ENCODE measurements at regions not wholly inside any gene's neighbourhood (a gene's known extent, or its start where the extent isn't known, plus 50 kb on each side); places are given as distances from the start of the nearest gene placed in this dataset.

GRCh38 chr12:84605983-84606382 lies 306.6 kb downstream of the SLC6A15 start:
- DNase-seq (no peak), ATAC-seq (no peak)
- Mint-ChIP-seq H3K4me3 (no peak overlapping the region), H3K27me3 (no peaks in the 10 kb centered on the region), H3K9me3 (peaks cover 0 to 4% (median 0%) of the 10 kb centered on the region in 9 donors), H3K4me1 (no peaks in the 10 kb centered on the region), H3K27ac (no peak overlapping the region), H3K36me3 (no peaks in the 10 kb centered on the region)
- POLR2A ChIA-PET, result no interaction called here

- Mint-ChIP-seq H3K36me3 (no peaks in the 10 kb centered on the region), H3K27ac (no peak overlapping the region), H3K4me3 (no peak overlapping the region), H3K27me3 (no peaks in the 10 kb centered on the region), H3K9me3 (peaks cover 0 to 3% (median 0%) of the 10 kb centered on the region in 9 donors), H3K4me1 (no peaks in the 10 kb centered on the region)
- DNase-seq (no peak), ATAC-seq (no peak)
- POLR2A ChIA-PET, result no interaction called here
These were observed 308.0 kb downstream of the SLC6A15 start for GRCh38 chr12:84604551-84604950.

DNA sequence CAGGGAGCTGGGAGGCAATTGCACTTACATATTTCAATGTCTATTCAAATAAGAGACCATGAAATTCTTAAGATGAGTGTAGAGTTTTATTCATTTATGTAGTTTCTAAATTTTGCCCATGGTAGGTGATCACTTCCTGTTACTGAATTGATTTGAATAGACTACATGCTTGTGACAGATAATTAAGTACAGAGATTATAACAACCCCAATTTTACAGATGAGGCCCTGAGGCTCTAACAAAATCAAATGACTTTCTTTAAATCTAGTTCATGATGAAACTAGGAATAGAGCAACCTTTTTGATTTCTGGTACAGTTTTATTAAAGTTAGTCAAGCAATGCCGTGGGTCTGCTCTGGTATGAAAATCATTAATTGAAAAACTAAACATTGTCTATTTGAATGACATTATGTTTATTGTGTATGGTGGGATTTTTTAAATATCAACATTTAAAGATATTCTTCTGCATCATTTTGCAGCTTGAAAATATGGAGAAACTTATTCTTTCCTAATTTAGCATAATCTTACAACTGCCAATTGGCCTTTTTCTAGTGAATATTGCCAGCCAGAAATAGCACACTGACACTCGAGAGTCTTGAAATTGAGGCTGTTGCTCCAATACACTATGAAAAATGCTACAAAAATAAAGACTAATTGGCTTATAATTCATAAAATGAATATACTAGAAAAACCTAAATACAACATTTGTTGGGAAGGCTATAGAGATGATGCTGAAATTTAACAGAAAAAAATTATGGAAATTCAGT lies 308.9 kb downstream of the SLC6A15 start:
- ATAC-seq (no peak), DNase-seq (no peak)
- POLR2A ChIA-PET, result no interaction called here
- H3K4me3 Mint-ChIP-seq, result no peak overlapping the region
- H3K9me3 Mint-ChIP-seq, result peaks cover 0 to 3% (median 0%) of the 10 kb centered on the region in 9 donors
- no peak overlapping the region for H3K27ac Mint-ChIP-seq
- H3K4me1 Mint-ChIP-seq, result no peaks in the 10 kb centered on the region
- H3K27me3 Mint-ChIP-seq, result no peaks in the 10 kb centered on the region
- H3K36me3 Mint-ChIP-seq, result no peaks in the 10 kb centered on the region

GRCh38 chr12:84601483-84601882 lies 311.1 kb downstream of the SLC6A15 start:
- no peak overlapping the region for H3K4me3 Mint-ChIP-seq
- H3K9me3 Mint-ChIP-seq, result peaks cover 0 to 3% (median 0%) of the 10 kb centered on the region in 9 donors
- H3K27me3 Mint-ChIP-seq, result no peaks in the 10 kb centered on the region
- no peaks in the 10 kb centered on the region for H3K36me3 Mint-ChIP-seq
- DNase-seq (no peak), ATAC-seq (no peak)
- H3K27ac Mint-ChIP-seq, result no peak overlapping the region
- no peaks in the 10 kb centered on the region for H3K4me1 Mint-ChIP-seq
- POLR2A ChIA-PET, result no interaction called here

DNA sequence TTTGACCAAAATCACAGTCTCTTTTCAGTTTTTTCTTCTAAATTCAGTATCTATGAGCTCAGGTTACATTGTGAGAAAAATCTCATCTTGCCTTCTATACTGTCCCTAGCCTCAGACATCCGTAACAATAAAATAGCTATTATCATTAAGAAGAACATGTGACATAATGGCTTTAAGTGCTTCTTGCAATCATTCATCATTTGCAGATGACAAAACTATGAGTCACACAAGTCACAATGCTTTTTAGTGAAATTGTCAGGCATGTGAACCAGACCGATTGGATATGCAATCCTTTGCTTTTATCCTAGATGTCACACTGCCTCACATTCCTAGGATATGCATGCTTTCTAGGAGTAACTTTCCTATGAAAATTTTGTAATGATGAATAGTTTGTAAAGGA lies 313.1 kb downstream of the SLC6A15 start:
- POLR2A ChIA-PET, result no interaction called here
- DNase-seq (no peak), ATAC-seq (no peak)
- H3K4me3 Mint-ChIP-seq, result no peak overlapping the region
- H3K9me3 Mint-ChIP-seq, result peaks cover 0 to 3% (median 0%) of the 10 kb centered on the region in 9 donors
- H3K27ac Mint-ChIP-seq, result no peak overlapping the region
- H3K4me1 Mint-ChIP-seq, result no peaks in the 10 kb centered on the region
- no peaks in the 10 kb centered on the region for H3K27me3 Mint-ChIP-seq
- H3K36me3 Mint-ChIP-seq, result no peaks in the 10 kb centered on the region

DNA sequence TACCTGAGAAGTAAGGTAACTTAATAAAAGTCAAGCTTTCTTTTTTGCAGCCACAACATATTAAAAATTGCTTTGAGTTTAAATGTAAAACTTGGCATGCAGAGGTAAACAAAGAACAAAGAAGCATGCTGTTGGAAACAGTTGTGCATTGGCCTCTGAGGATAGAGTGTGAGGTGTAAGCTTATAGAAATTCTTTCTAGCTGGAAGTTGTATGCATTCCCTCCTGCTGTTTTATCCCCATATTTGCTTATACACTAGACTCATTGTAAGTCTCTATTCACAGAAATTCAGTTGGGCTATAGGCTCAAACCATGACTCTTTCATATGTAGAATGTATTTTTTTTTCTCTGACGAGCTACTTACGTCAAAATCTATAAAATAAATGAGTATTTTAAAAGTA lies 316.3 kb downstream of the SLC6A15 start:
- POLR2A ChIA-PET, result no interaction called here

GRCh38 chr12:84594157-84594556 lies 318.4 kb downstream of the SLC6A15 start:
- Mint-ChIP-seq H3K27ac (no peak overlapping the region), H3K36me3 (no peaks in the 10 kb centered on the region), H3K4me1 (no peaks in the 10 kb centered on the region), H3K9me3 (peaks cover 0 to 4% (median 0%) of the 10 kb centered on the region in 9 donors), H3K27me3 (no peaks in the 10 kb centered on the region), H3K4me3 (no peak overlapping the region)
- no peak for DNase-seq
- ATAC-seq, result no peak
- POLR2A ChIA-PET, result no interaction called here

More for the DNA sequence above, 316.3 kb downstream of the SLC6A15 start:
- no peaks in the 10 kb centered on the region for H3K27me3 Mint-ChIP-seq
- H3K9me3 Mint-ChIP-seq, result no peaks in the 10 kb centered on the region
- H3K4me3 Mint-ChIP-seq, result no peak overlapping the region
- H3K36me3 Mint-ChIP-seq, result no peaks in the 10 kb centered on the region
- no peaks in the 10 kb centered on the region for H3K4me1 Mint-ChIP-seq
- ATAC-seq (no peak), DNase-seq (no peak)
- H3K27ac Mint-ChIP-seq, result no peak overlapping the region

GRCh38 chr12:84585776-84586395 lies 326.7 kb downstream of the SLC6A15 start:
- ATAC-seq (no peak), DNase-seq (no peak)
- H3K4me3 Mint-ChIP-seq, result no peak overlapping the region
- POLR2A ChIA-PET, result no interaction called here
- H3K36me3 Mint-ChIP-seq, result no peaks in the 10 kb centered on the region
- H3K9me3 Mint-ChIP-seq, result peaks cover 0 to 9% (median 4%) of the 10 kb centered on the region in 9 donors
- H3K27ac Mint-ChIP-seq, result no peak overlapping the region
- H3K4me1 Mint-ChIP-seq, result no peaks in the 10 kb centered on the region
- H3K27me3 Mint-ChIP-seq, result no peaks in the 10 kb centered on the region

GRCh38 chr12:84572196-84572595 lies 340.4 kb downstream of the SLC6A15 start:
- DNase-seq (no peak), ATAC-seq (no peak)
- no peak overlapping the region for H3K27ac Mint-ChIP-seq
- H3K4me1 Mint-ChIP-seq, result no peaks in the 10 kb centered on the region
- POLR2A ChIA-PET, result no interaction called here
- H3K4me3 Mint-ChIP-seq, result no peak overlapping the region
- H3K9me3 Mint-ChIP-seq, result peaks cover 3 to 21% (median 10%) of the 10 kb centered on the region in 9 donors
- no peaks in the 10 kb centered on the region for H3K27me3 Mint-ChIP-seq
- H3K36me3 Mint-ChIP-seq, result no peaks in the 10 kb centered on the region

GRCh38 chr12:84562331-84562730 lies 350.3 kb downstream of the SLC6A15 start:
- Mint-ChIP-seq H3K4me1 (no peaks in the 10 kb centered on the region), H3K4me3 (no peak overlapping the region), H3K36me3 (no peaks in the 10 kb centered on the region), H3K27ac (no peak overlapping the region), H3K9me3 (peaks cover 0 to 16% (median 1%) of the 10 kb centered on the region in 9 donors), H3K27me3 (no peaks in the 10 kb centered on the region)
- ATAC-seq (no peak), DNase-seq (no peak)
- POLR2A ChIA-PET, result no interaction called here

DNA sequence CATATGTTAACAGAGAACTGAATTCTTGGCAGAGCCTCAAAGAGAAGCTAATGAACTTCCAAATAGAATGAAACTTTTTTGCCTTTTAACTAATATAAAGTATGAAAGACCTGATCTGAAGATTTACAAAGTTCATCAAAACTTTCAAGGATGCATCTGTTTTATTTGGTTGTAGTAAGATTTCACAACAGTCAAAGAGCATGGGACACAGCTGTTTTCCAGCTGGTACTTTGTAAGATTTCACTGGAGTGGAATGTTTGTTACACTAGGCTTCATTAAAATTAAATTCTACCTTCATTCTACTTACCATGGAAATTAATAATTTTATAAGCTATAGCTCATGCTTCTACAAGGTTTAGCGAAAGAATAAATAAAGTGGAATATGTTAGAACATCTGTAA lies 351.2 kb downstream of the SLC6A15 start:
- no peaks in the 10 kb centered on the region for H3K4me1 Mint-ChIP-seq
- H3K9me3 Mint-ChIP-seq, result peaks cover 0 to 13% (median 0%) of the 10 kb centered on the region in 9 donors
- no peak overlapping the region for H3K4me3 Mint-ChIP-seq
- H3K27me3 Mint-ChIP-seq, result no peaks in the 10 kb centered on the region
- ATAC-seq, result no peak
- no peak for DNase-seq
- H3K27ac Mint-ChIP-seq, result no peak overlapping the region
- POLR2A ChIA-PET, result no interaction called here
- no peaks in the 10 kb centered on the region for H3K36me3 Mint-ChIP-seq

DNA sequence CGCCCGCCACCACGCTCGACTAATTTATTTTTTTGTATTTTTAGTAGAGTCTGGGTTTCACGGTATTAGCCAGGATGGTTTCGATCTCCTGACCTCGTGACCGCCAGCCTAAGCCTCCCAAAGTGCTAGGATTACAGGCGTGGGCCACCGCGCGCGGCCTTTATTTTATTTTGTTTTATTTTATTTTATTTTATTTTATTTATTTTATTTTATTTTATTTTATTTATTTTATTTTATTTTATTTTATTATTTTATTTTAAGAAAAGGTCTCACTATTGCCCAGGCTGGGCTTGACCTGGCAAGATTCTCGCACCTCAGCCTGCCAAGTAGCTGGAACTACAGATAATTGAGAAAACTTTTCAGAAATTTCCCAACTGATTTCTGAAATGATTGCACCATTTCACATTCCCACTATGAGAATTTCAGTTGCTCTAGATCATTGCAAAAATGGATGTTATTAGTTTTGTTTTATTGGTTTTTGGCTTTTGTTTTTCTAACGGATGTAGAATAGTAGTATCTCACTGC lies 358.3 kb downstream of the SLC6A15 start:
- POLR2A ChIA-PET, result no interaction called here
- Mint-ChIP-seq H3K4me1 (no peaks in the 10 kb centered on the region), H3K4me3 (no peak overlapping the region), H3K27ac (no peak overlapping the region), H3K36me3 (no peaks in the 10 kb centered on the region), H3K27me3 (no peaks in the 10 kb centered on the region), H3K9me3 (peaks cover 0 to 13% (median 0%) of the 10 kb centered on the region in 9 donors)
- DNase-seq (no peak), ATAC-seq (no peak)

DNA sequence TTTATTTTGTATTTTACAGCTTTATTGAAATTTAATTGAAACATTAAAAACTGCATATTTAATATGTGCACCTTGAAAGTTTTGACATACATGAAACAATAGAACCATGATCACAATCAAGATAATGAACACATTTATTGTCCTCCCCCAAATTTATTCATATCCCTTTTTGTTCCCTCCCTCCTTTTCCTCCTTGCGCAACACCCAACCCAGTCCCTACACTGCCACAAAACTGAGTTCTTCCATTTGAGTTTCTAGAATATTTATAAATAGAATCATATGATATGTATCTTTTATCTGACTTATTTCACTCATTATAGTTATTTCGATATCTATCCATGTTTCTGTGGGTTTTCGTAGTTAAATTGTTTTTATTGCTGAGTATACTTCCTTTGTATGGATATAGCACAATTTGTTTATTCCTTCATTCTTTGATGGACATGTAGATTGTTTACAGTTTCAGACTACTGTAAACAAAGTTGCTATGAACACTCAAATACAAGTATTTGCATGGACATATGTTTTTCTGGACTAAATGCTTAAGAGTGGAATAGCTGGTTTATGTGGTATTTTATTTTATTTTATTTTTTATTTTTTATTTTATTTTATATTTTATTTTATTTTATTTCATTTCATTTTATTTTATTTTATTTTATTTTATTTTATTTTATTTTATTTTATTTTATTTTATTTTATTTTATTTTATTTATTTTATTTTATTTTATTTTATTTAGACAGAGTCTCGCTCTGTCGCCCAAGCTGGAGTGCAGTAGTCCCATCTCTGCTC lies 359.1 kb downstream of the SLC6A15 start:
- ATAC-seq, result no peak
- POLR2A ChIA-PET, result no interaction called here
- Mint-ChIP-seq H3K27ac (no peak overlapping the region), H3K9me3 (peaks cover 0 to 11% (median 0%) of the 10 kb centered on the region in 9 donors), H3K27me3 (no peaks in the 10 kb centered on the region), H3K36me3 (no peaks in the 10 kb centered on the region), H3K4me3 (no peak overlapping the region), H3K4me1 (no peaks in the 10 kb centered on the region)
- no peak for DNase-seq
